SU-DHL-6 (cell line): ENCODE measurements at regions not wholly inside any gene's neighbourhood (a gene's known extent, or its start where the extent isn't known, plus 50 kb on each side); places are given as distances from the start of the nearest gene placed in this dataset.
"Not testable (repeated sequence)": the region's sequence is repeated elsewhere in the genome, so short reads cannot be mapped to it uniquely, and the experiment has no call there.

Experiments used
- H2AFZ ChIP-seq: fragments of 200-600 bp; sonication (generic); 2 replicates; pipeline ENCODE4 v1.6.1; 2014; ENCODE audit warnings: low read depth, mild to moderate bottlenecking, moderate library complexity, mixed read lengths, antibody characterized with exemption, low read length; ENCODE audit not compliant: severe bottlenecking
- H3F3A ChIP-seq: fragments of 200-600 bp; shearing (Covaris generic); 2 replicates; pipeline ENCODE4 v1.6.0; 2016; ENCODE audit warnings: antibody characterized with exemption, mild to moderate bottlenecking; ENCODE audit not compliant: insufficient read depth
- H3K27ac ChIP-seq: fragments of 200-600 bp; sonication (generic); 2 replicates; pipeline ENCODE4 v1.5.1; 2016; ENCODE audit warnings: low read depth, mild to moderate bottlenecking, low read length, moderate library complexity, mixed read lengths
- H3K27me3 ChIP-seq: fragments of 200-600 bp; sonication (generic), shearing (Covaris generic); 2 replicates; pipeline ENCODE4 v1.6.0; 2014; ENCODE audit warnings: mild to moderate bottlenecking, low read length
- H3K36me3 ChIP-seq: fragments of 200-600 bp; sonication (generic); 2 replicates; pipeline ENCODE4 v1.6.1; 2014; ENCODE audit warnings: mild to moderate bottlenecking, low read length, mixed read lengths
- H3K4me2 ChIP-seq: fragments of 300-600, 200-600 bp; shearing (Covaris generic), sonication (generic); 2 replicates; pipeline ENCODE4 v1.6.0; 2014; ENCODE audit warnings: low read length, low read depth, mild to moderate bottlenecking; ENCODE audit not compliant: poor library complexity, severe bottlenecking
- H3K4me3 ChIP-seq: fragments of 200-600 bp; sonication (generic); 2 replicates; pipeline ENCODE4 v1.5.1; 2014; ENCODE audit warnings: antibody characterized with exemption, low read length, mild to moderate bottlenecking, mixed read lengths; ENCODE audit not compliant: insufficient read depth, poor library complexity, severe bottlenecking
- H3K79me2 ChIP-seq: fragments of 200-600 bp; sonication (generic); 2 replicates; pipeline ENCODE4 v1.6.1; 2014; ENCODE audit warnings: mild to moderate bottlenecking, low read length, moderate library complexity; ENCODE audit not compliant: insufficient read depth
- H3K9ac ChIP-seq: fragments of 200-600 bp; sonication (generic); 2 replicates; pipeline ENCODE4 v1.7.0; 2014; ENCODE audit warnings: mild to moderate bottlenecking, low read length
- H3K9me2 ChIP-seq: fragments of 200-600 bp; sonication (generic); replicated peaks from 2 replicates; pipeline ENCODE4 v1.6.1; 2014; ENCODE audit warnings: low read length; ENCODE audit not compliant: insufficient read depth
- H3K9me3 ChIP-seq: fragments of 200-600 bp; sonication (generic); 2 replicates; pipeline ENCODE4 v1.6.1; 2014; ENCODE audit warnings: low read length, mixed read lengths; ENCODE audit not compliant: insufficient read depth
- H4K20me1 ChIP-seq: fragments of 200-600 bp; sonication (generic); 2 replicates; pipeline ENCODE4 v1.6.1; 2014; ENCODE audit warnings: low read depth, mild to moderate bottlenecking, antibody characterized with exemption, low read length, moderate library complexity, mixed read lengths
- CTCF ChIP-seq: fragments of 200-600 bp; sonication (generic); IDR thresholded peaks from one replicate; pipeline ENCODE4 v1.5.1; 2017; ENCODE audit warnings: antibody characterized with exemption, mild to moderate bottlenecking, low read length, moderate library complexity; ENCODE audit not compliant: insufficient read depth, poor library complexity, severe bottlenecking
- EZH2phosphoT487 ChIP-seq: fragments of 200-600 bp; sonication (generic), shearing (Covaris generic); conservative IDR thresholded peaks from 2 replicates; pipeline ENCODE4 v1.6.1; 2018; ENCODE audit warnings: mild to moderate bottlenecking, antibody characterized with exemption, low read length, moderate library complexity, mixed read lengths

GRCh38 chr1:184820218-184820750 is 65.6 kb upstream of the EDEM3 start:
- H3K4me2 ChIP-seq: no peak overlapping the region
- H3K9ac ChIP-seq: no peak overlapping the region
- H3K9me2 ChIP-seq: no peaks in the 10 kb centered on the region
- H3K79me2 ChIP-seq: no peaks in the 10 kb centered on the region
- H3K4me3 ChIP-seq: no peak overlapping the region
- H3K27ac ChIP-seq: no peak overlapping the region
- no peaks in the 10 kb centered on the region for H4K20me1 ChIP-seq
- H2AFZ ChIP-seq: no peak overlapping the region
- no peaks in the 10 kb centered on the region for H3K36me3 ChIP-seq
- no peaks in the 10 kb centered on the region for H3F3A ChIP-seq
- H3K9me3 ChIP-seq: no peaks in the 10 kb centered on the region
- no peaks in the 10 kb centered on the region for H3K27me3 ChIP-seq
- TF ChIP-seq CTCF (no peak), EZH2phosphoT487 (no peak)

- Histone ChIP-seq H3K4me3 (no peak overlapping the region), H3K27ac (no peak overlapping the region), H3K36me3 (0 out of 2 replicates have a peak, but pooled peaks cover 2% of the 10 kb centered on the region), H3K4me2 (no peak overlapping the region), H3K79me2 (no peaks in the 10 kb centered on the region), H2AFZ (no peak overlapping the region), H3K27me3 (no peaks in the 10 kb centered on the region), H3K9me2 (no peaks in the 10 kb centered on the region), H3K9ac (no peak overlapping the region), H3K9me3 (no peaks in the 10 kb centered on the region; the same call in 1 of the 2 replicates), H4K20me1 (no peaks in the 10 kb centered on the region), H3F3A (no peaks in the 10 kb centered on the region)
- TF ChIP-seq EZH2phosphoT487 (no peak), CTCF (no peak)
These were observed 64.0 kb upstream of the EDEM3 start for GRCh38 chr1:184818646-184819045.

- H3K4me3 ChIP-seq, H3K9ac ChIP-seq, H3K9me2 ChIP-seq, H3K9me3 ChIP-seq, H3K36me3 ChIP-seq, H3K27me3 ChIP-seq, H4K20me1 ChIP-seq, H3K79me2 ChIP-seq, H3F3A ChIP-seq, H3K27ac ChIP-seq, H3K4me2 ChIP-seq, H2AFZ ChIP-seq: not testable (repeated sequence)
These were observed 62.3 kb upstream of the EDEM3 start for GRCh38 chr1:184817003-184817402.

- TF ChIP-seq EZH2phosphoT487 (no peak), CTCF (no peak)
- H4K20me1 ChIP-seq: no peaks in the 10 kb centered on the region
- no peaks in the 10 kb centered on the region for H3K27me3 ChIP-seq
- H3K9me3 ChIP-seq: no peaks in the 10 kb centered on the region; the same call in 1 of the 2 replicates
- H3K36me3 ChIP-seq: 0 out of 2 replicates have a peak, but pooled peaks cover 2% of the 10 kb centered on the region
- H3F3A ChIP-seq: no peaks in the 10 kb centered on the region
- H3K9ac ChIP-seq: no peak overlapping the region
- no peak overlapping the region for H3K27ac ChIP-seq
- H3K4me3 ChIP-seq: no peak overlapping the region
- no peaks in the 10 kb centered on the region for H3K9me2 ChIP-seq
- no peak overlapping the region for H2AFZ ChIP-seq
- H3K4me2 ChIP-seq: no peak overlapping the region
- H3K79me2 ChIP-seq: no peaks in the 10 kb centered on the region
These were observed 59.0 kb upstream of the EDEM3 start for GRCh38 chr1:184813528-184814089.
